CD1c-positive myeloid dendritic cell (primary cell): ENCODE measurements at regions not wholly inside any gene's neighbourhood (a gene's known extent, or its start where the extent isn't known, plus 50 kb on each side); places are given as distances from the start of the nearest gene placed in this dataset.

Source experiments
- DNase-seq: peaks from one replicate; pipeline ENCODE4 v3.0.0-alpha.2; 2016; ENCODE audit errors: extremely low spot score

GRCh38 chr4:152021788-152022438 is 261.1 kb upstream of the GATB start:
- DNase-seq = no peak

DNA sequence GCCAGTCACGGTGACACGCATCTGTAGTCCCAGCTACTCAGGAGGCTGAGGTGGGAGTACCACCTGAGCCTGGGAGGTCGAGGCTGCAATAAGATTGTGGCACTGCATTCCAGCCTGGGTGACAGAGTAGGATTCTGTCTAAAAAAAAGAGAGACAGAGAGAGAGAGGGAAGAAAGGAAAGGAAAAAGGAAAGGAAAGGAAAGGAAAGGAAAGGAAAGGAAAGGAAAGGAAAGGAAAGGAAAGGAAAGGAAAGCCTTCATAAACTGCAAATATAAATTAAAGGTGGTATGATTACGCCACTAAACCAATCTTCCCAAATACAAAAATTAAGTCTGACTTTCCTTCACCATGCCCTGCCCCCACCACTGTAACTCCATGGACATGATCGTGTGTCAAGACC is 259.3 kb upstream of the GATB start:
- DNase-seq = no peak

DNA sequence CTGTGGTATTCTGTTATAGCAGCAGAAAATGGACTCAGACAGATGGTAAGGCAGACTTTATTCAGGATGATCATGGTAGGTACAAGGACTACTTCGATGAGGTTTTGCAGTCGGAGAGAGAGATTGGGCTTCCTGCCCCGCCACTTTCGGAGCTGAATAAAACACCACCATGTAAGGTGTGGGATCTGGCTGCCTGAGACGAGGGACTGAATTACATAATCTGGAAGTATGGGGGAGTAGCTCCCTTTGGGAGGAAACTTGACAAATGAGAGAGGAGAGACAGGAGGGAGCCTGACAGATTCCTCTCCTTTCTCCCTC is 255.5 kb upstream of the GATB start:
- no peak for DNase-seq

- DNase-seq = no peak
Measured at GRCh38 chr4:152015597-152016302, 254.9 kb upstream of the GATB start.

GRCh38 chr4:152014280-152014679 is 253.5 kb upstream of the GATB start:
- DNase-seq = no peak

DNA sequence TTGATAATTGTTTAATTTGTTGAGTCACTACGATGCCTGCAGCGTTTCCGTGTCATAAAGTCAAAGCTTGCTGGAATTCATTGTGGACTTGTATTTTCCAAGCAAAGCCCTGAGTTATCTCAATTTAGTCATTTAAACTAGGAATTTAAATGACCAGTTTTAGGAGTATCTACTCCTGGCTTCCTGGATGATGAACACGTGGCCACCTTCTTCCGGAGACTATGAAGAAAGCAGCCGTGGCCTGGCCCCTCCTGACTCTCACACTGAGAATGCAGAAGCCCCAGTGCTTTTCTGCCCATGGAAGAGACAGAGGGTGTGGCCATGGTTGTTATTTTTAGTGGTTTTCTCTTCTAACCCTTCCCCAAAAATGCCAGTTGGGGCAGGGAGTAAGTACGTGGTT is 250.7 kb upstream of the GATB start:
- DNase-seq = no peak

- no peak for DNase-seq
Measured at GRCh38 chr4:152010710-152011079, 249.9 kb upstream of the GATB start.

GRCh38 chr4:152009983-152010709 is 249.3 kb upstream of the GATB start:
- no peak for DNase-seq

DNA sequence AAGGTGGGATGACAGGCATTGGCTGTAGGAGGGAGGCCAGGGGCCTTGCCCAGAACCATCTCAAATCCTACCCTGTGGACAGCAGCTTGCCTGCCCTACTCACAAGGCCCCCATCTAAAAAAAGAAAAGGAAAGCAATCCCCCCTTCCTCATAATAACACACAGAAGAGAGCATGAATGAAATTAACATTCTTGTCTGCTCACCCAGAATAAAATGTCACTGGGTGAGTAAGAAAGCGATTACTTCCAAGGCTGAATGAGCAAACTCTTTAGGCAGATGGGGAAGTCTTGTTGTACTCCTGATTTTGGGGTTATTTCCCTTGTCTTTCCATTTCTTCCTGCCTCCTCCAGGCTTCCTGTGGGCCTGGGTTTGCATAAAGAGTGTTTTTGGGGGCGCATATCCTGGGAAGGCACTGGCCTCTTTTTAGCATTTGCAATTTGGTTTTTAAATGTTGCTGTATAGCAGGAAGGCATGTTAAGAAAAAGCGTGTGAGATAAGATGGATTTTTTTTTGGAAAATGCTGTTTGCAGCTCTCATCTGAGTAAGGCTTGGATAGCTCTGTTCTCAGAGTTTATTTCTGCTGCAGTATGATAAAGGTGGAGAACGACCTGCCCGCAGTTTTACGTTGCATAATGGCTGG is 248.3 kb upstream of the GATB start:
- no peak for DNase-seq

DNA sequence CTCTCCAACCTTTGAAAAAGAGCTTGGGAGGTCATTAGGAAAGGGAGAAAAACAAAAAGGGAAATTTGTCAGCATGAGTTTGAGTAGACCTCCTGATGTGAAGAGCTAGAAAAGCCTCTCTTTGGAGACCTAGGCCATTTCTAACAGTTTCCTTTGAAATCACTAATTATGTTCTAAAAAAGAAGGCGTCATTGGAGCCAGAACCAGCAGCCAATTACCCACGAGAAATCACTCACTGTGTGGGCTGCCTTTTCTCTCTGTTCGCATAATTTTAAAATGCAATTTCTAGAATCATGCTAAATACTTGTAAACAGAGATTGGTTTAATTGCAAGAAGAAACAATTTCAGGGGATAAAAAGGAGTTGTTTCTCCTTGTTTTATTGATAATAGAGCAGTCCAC is 246.3 kb upstream of the GATB start:
- no peak for DNase-seq

DNA sequence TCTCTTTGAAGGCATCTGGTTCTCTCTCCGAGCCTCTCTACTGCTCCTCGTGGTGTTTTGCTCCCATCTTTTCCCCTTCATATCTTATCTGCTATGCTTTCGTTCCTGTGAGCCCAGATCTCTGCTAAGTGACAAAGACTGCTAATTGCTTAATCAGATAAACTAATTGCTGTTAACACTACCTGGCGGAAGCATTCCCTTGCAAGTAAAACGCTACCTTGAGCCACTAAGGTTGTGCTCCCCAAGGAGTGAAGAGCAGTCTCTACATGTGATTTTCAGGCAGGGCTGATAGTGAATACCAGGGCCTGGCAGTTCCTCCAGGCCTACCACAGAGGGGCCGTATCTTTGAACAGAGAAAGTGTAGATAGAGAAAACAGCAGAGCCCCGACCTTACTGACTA is 244.0 kb upstream of the GATB start:
- no peak for DNase-seq

GRCh38 chr4:152000518-152000917 is 239.7 kb upstream of the GATB start:
- DNase-seq = no peak

- no peak for DNase-seq
Measured at GRCh38 chr4:151998723-151999122, 237.9 kb upstream of the GATB start.

DNA sequence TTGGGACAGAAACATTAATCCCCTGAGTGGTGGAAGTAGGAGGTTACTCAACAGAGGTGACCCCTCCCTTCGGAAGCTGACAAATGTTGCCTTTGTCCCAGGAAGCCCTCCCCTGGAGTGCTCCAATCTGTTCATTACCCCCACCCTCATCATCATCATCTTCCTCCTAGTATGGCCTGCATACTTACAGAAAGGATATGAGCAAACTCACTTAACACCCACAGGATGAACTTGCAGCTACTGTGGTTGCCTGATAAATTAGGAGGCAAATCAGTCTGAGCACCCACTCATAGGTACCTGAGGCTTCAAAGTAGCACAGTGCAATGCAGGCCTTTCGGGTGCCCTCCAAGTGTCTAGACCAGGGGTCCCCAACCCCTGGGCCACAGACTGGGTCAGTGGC is 236.7 kb upstream of the GATB start:
- no peak for DNase-seq

DNA sequence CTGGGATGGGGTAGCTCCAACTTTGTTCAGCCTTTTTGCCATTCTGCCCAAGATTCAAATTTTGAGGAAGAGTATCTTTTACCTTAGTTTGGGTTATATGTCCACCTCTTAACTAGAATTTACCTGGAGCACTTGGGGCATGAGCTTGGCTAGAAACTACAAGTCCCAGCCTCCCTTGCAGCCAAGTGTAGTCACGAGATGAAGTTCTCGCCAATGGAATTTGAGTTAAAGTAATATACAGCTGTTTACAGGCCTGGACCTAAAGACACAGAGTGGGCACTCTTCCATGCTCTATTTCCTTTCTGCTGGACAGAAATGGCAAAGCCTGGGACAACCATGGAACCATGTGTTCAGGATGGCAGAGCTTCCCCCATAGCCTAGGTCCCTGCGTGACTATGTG is 233.6 kb upstream of the GATB start:
- no peak for DNase-seq

DNA sequence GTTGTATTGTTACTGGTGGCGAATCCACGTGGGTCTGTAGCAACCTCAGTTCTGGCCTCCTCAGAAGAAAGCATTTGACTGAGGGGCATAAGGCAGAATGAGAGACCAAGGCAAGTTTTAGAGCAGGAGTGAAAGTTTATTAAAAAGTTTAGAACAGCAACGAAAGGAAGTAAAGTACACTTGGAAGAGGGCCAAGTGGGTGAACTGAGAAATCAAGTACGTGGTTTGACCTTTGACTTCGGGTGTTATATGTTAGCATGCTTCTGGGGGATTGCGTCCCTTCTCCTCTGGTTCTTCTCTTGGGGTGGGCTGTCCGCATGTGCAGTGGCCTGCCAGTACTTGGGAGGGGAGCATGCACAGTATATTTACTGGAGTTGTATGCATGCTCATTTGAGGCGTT is 232.7 kb upstream of the GATB start:
- no peak for DNase-seq

- DNase-seq = no peak
Measured at GRCh38 chr4:151992332-151993154, 231.7 kb upstream of the GATB start.

GRCh38 chr4:151991884-151992167 is 231.0 kb upstream of the GATB start:
- DNase-seq = no peak

DNA sequence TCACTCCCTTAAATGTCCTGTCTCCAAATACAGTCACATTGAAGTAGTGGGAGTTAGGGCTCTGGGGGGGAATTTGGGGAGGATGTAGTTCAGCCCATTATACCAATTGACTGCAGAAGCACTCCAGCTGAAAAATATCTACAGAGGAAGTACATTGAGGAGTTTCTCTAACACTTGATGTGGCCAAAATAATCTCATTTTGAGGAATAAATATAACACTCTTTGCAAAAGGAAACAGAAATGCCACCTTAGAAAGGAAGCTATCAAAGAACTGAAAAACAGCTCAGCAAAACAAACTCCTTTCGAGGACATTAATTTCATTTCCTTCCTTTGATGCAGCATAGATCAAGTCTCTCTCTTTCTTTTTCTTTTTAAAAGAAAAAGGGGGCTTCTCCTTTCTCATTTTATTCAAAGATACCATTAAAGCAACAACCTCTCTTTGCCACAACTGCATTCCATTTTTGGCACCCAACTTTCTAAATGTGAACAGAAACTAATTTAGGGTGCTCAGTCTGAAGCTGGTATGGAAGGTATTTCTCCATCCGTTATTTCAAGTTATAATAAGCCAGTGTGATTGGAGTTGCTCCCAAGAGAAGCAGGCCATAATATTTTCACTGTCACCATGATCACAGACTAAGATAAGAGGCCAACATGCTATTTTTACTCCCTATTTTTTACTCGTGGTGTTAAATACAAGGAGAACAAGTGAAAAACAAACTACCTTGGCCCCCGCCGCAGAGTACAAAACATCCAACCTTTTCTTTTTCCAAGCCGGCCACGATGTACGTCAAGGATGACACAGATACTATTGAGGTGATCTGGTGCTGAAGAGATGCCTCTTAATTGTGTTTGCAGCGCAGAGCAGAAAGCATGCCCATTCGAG is 230.4 kb upstream of the GATB start:
- no peak for DNase-seq

DNA sequence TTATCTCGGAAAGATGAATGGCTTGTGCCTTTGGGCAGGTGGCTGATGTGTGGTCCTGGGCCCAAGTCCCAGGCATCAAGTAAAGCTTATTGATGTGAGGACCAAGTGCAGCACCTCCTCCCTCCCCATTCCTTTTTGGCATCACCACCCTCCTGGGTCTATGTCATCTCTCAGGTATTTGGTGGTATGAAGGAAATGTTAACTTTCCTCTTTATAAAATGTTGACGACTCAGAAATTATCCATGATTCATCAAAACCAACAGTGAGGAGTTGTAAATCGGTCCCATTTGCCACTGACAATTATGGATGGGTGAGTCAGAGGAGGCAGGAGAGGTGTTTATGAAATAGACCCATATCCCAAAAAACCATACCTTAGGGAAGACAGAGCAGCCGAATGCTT is 229.4 kb upstream of the GATB start:
- DNase-seq = no peak

DNA sequence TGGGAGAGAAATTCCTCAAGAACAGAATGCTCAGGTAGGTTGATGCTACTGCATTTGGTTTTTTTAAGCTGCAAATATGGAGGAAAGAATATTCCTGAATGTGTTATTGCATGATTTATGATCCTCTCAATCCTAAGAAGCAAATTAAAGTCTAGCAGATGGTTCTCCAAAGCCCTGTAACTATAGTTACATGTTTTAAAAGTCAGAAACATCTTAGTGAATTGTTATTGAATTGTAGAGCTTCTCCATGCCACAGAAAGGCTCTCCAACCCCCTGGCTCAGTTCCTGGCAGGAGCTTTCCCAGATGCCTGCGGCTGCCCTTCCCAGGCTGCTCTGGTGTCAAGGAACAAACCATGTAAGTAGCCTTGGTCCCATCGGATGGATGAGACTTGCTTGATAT is 227.8 kb upstream of the GATB start:
- no peak for DNase-seq
